ENCODE measurements at regions not wholly inside any gene's neighbourhood (a gene's known extent, or its start where the extent isn't known, plus 50 kb on each side); places are given as distances from the start of the nearest gene placed in this dataset.
"Not testable (repeated sequence)": the region's sequence is repeated elsewhere in the genome, so short reads cannot be mapped to it uniquely, and the experiment has no call there.

GRCh38 chr1:198849093-198849492 lies 210.3 kb downstream of the PTPRC start:
- Histone ChIP-seq H3K4me1 (no peaks in the 10 kb centered on the region), H3K9me3 (no peaks in the 10 kb centered on the region), H3K27me3 (no peaks in the 10 kb centered on the region), H3K4me3 (no peak overlapping the region), H3K27ac (no peak overlapping the region), H3K36me3 (no peaks in the 10 kb centered on the region)
- no peak for ATAC-seq
- TF ChIP-seq, protein P1, sequence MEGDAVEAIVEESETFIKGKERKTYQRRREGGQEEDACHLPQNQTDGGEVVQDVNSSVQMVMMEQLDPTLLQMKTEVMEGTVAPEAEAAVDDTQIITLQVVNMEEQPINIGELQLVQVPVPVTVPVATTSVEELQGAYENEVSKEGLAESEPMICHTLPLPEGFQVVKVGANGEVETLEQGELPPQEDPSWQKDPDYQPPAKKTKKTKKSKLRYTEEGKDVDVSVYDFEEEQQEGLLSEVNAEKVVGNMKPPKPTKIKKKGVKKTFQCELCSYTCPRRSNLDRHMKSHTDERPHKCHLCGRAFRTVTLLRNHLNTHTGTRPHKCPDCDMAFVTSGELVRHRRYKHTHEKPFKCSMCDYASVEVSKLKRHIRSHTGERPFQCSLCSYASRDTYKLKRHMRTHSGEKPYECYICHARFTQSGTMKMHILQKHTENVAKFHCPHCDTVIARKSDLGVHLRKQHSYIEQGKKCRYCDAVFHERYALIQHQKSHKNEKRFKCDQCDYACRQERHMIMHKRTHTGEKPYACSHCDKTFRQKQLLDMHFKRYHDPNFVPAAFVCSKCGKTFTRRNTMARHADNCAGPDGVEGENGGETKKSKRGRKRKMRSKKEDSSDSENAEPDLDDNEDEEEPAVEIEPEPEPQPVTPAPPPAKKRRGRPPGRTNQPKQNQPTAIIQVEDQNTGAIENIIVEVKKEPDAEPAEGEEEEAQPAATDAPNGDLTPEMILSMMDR (IDR thresholded peaks at IDR 0.05) = no peak
- intact Hi-C loops (cut with DNase I) = no loop called here
- DNase-seq = no peak

GRCh38 chr1:198850196-198850595 lies 211.4 kb downstream of the PTPRC start:
- H3K9me3 ChIP-seq = no peaks in the 10 kb centered on the region
- DNase-seq (no peak), ATAC-seq (no peak)
- no peaks in the 10 kb centered on the region for H3K27me3 ChIP-seq
- H3K27ac ChIP-seq = no peak overlapping the region
- H3K36me3 ChIP-seq = no peaks in the 10 kb centered on the region
- no peak overlapping the region for H3K4me3 ChIP-seq
- TF ChIP-seq, protein P1 (IDR thresholded peaks at IDR 0.05) = no peak
- no peaks in the 10 kb centered on the region for H3K4me1 ChIP-seq
- intact Hi-C loops (cut with DNase I) = no loop called here

DNA sequence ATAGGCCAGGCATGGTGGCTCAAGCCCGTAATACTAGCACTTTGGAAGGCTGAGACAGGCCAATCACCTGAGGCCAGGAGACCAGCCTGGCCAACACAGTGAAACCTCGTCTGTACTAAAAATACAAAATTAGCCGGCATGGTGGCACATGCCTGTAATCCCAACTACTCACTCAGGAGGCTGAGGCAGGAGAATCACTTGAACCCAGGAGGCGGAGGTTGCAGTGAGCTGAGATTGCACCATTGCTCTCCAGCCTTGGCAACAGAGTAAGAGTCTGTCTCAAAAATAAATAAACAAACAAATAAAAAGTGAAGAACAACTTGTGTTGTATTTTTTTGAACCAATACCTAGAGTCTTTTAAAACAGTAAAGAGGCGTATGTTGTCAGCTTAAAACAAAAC lies 212.1 kb downstream of the PTPRC start:
- DNase-seq; H3K4me1 ChIP-seq; H3K36me3 ChIP-seq; ATAC-seq; H3K4me3 ChIP-seq; H3K27me3 ChIP-seq; intact Hi-C loops (cut with DNase I); H3K27ac ChIP-seq; H3K9me3 ChIP-seq: not testable (repeated sequence)

DNA sequence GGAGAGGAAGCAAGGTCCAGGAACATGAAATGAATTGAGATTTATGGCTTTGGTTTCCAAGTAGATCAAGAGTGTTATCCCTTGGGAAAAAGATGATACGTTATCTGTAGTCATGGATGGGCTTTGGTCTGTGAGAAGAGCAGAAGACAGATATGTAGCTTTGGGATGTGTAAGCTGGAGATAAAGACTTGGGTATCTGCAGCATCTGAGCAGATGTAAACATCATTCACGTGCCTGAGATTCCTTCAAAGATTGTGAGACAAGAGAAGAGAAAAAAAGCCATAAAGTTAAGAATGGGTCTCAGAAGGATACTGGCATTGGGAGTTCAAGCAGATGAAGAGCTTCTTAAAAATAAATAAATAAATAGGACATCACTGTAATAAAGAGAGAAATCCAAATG lies 217.8 kb downstream of the PTPRC start:
- TF ChIP-seq, protein P1 (IDR thresholded peaks at IDR 0.05) = no peak

GRCh38 chr1:198858033-198858432 lies 219.2 kb downstream of the PTPRC start:
- no peak for ATAC-seq
- TF ChIP-seq, protein P1 (IDR thresholded peaks at IDR 0.05) = no peak
- H3K4me3 ChIP-seq = no peak overlapping the region
- intact Hi-C loops (cut with DNase I) = no loop called here
- no peak overlapping the region for H3K27ac ChIP-seq
- no peak for DNase-seq
- no peaks in the 10 kb centered on the region for H3K9me3 ChIP-seq
- H3K36me3 ChIP-seq = no peaks in the 10 kb centered on the region
- no peaks in the 10 kb centered on the region for H3K4me1 ChIP-seq
- H3K27me3 ChIP-seq = no peaks in the 10 kb centered on the region

More for the DNA sequence above, 217.8 kb downstream of the PTPRC start:
- no peak overlapping the region for H3K4me3 ChIP-seq
- no peak for DNase-seq
- H3K36me3 ChIP-seq = no peaks in the 10 kb centered on the region
- ATAC-seq = no peak
- H3K27ac ChIP-seq = no peak overlapping the region
- no peaks in the 10 kb centered on the region for H3K9me3 ChIP-seq
- no peaks in the 10 kb centered on the region for H3K27me3 ChIP-seq
- intact Hi-C loops (cut with DNase I) = no loop called here
- no peaks in the 10 kb centered on the region for H3K4me1 ChIP-seq

DNA sequence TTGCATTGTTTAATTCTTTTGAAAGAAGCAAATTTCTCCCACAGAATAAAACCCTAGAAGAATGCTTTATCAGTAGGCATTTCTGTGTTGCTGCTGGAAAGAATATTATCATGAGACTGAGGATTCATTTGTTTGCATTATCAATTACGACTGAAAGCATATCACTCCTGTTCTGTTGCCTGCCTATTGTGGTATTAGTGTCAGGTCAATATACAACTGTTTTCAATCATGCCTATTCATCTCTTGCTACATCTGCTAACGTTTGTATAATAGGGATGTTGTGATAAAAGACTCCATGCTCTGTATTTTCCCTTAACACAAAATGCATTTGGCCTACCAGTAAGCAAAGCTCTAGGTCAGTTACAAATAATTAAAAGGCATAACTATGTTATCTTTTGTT lies 221.5 kb downstream of the PTPRC start:
- no peaks in the 10 kb centered on the region for H3K9me3 ChIP-seq
- H3K27me3 ChIP-seq = no peaks in the 10 kb centered on the region
- no peak overlapping the region for H3K4me3 ChIP-seq
- ATAC-seq (no peak), DNase-seq (no peak)
- TF ChIP-seq, protein P1 (IDR thresholded peaks at IDR 0.05) = no peak
- H3K36me3 ChIP-seq = no peaks in the 10 kb centered on the region
- H3K4me1 ChIP-seq = no peaks in the 10 kb centered on the region
- intact Hi-C loops (cut with DNase I) = no loop called here
- no peak overlapping the region for H3K27ac ChIP-seq

Data from upper lobe of right lung (tissue), 1 donor.